CD4-positive, alpha-beta T cell (primary cell): ENCODE measurements at regions not wholly inside any gene's neighbourhood (a gene's known extent, or its start where the extent isn't known, plus 50 kb on each side); places are given as distances from the start of the nearest gene placed in this dataset.

Experiments
- ATAC-seq: fragments of 200-7000 bp; cut with Tn5 transposase; one replicate; pipeline ENCODE4 v1.10.0; 2022; ENCODE audit warnings: mild to moderate bottlenecking; ENCODE audit not compliant: poor library complexity
- CTCF ChIA-PET: fragments of 350-600 bp; sonication (Branson Sonifier 250); formaldehyde crosslinking; loops from one replicate; lab custom pipeline; 2021; ENCODE audit warnings: antibody characterized with exemption, inconsistent platforms; lab: Charles Lee
- POLR2A ChIA-PET: fragments of 350-600 bp; sonication (Branson Sonifier 250); formaldehyde crosslinking; loops from one replicate; lab custom pipeline; 2021; ENCODE audit warnings: antibody characterized with exemption, inconsistent platforms; lab: Charles Lee
- DNase-seq, 14 experiments: peaks; one replicate each; pipeline ENCODE4 v3.0.0-alpha.2; 2013 to 2020; ENCODE audit warnings: mixed read lengths in 2 of 14
- H3K27ac ChIP-seq, 2 donors: one replicate each; pipeline versions ENCODE4 v1.5.1 to v1.7.0; 2013; ENCODE audit warnings: low read length in 2 of 2, low read depth in 1 of 2, mild to moderate bottlenecking in 1 of 2
- H3K27me3 ChIP-seq, 2 experiments: 1 replicate in 1 of 2; 2 replicates in 1 of 2; pipeline versions ENCODE4 v1.6.1 to v1.7.0; 2013; ENCODE audit warnings: low read length in 2 of 2, control low read depth in 1 of 2, mild to moderate bottlenecking in 1 of 2, moderate library complexity in 1 of 2; ENCODE audit not compliant: insufficient read depth in 2 of 2, control insufficient read depth in 1 of 2
- H3K36me3 ChIP-seq: one replicate; pipeline ENCODE4 v1.6.1; 2013; ENCODE audit warnings: low read length, control low read depth; ENCODE audit not compliant: insufficient read depth
- H3K4me1 ChIP-seq: one replicate; pipeline ENCODE4 v1.6.1; 2013; ENCODE audit warnings: low read length, control low read depth; ENCODE audit not compliant: insufficient read depth
- H3K4me3 ChIP-seq: one replicate; pipeline ENCODE4 v1.5.1; 2013; ENCODE audit warnings: mild to moderate bottlenecking, low read length, moderate library complexity
- H3K9me3 ChIP-seq, 2 experiments: 1 replicate in 1 of 2; 2 replicates in 1 of 2; pipeline versions ENCODE4 v1.6.1 to v1.7.0; 2013; ENCODE audit warnings: low read length in 2 of 2, mild to moderate bottlenecking in 2 of 2, control low read depth in 1 of 2, moderate library complexity in 1 of 2; ENCODE audit not compliant: control insufficient read depth in 1 of 2, insufficient read depth in 1 of 2
- H3K27ac Mint-ChIP-seq: one replicate; pipeline ENCODE4 v1.8.0; 2020; ENCODE audit warnings: mixed read lengths
- H3K27me3 Mint-ChIP-seq: one replicate; pipeline ENCODE4 v1.8.0; 2021; ENCODE audit warnings: mixed read lengths
- H3K36me3 Mint-ChIP-seq: one replicate; pipeline ENCODE4 v1.8.0; 2021; ENCODE audit warnings: low read depth, mixed read lengths
- H3K4me1 Mint-ChIP-seq: one replicate; pipeline ENCODE4 v1.8.0; 2021; ENCODE audit warnings: low read depth, mixed read lengths
- H3K4me3 Mint-ChIP-seq: one replicate; pipeline ENCODE4 v1.8.0; 2020; ENCODE audit warnings: mild to moderate bottlenecking, mixed read lengths
- H3K9me3 Mint-ChIP-seq: one replicate; pipeline ENCODE4 v1.8.0; 2020; ENCODE audit warnings: mixed read lengths
- CTCF ChIP-seq: fragments of 200-600 bp; IDR thresholded peaks from one replicate; pipeline ENCODE4 v1.8.0; 2022; ENCODE audit warnings: antibody characterized with exemption, mild to moderate bottlenecking
- intact Hi-C, 2 experiments: fragments of 100-400 bp; cut with DNase I in 1 of 2; cut with micrococcal nuclease in 1 of 2; formaldehyde crosslinking; loops; one replicate each; pipeline versions ENCODE4 v1.15.1 to v1.9.0; 2023 to 2025; cut with DNase I, micrococcal nuclease

GRCh38 chr9:29691758-29692407 is 2118.6 kb upstream of the C9orf72 start:
- no peak for TF ChIP-seq CTCF
- POLR2A ChIA-PET = no interaction called here
- DNase-seq = no peak
- no peak overlapping the region for H3K4me3 ChIP-seq
- H3K27me3 Mint-ChIP-seq = no peaks in the 10 kb centered on the region
- H3K27ac Mint-ChIP-seq = no peak overlapping the region
- no peaks in the 10 kb centered on the region for H3K27me3 ChIP-seq
- ATAC-seq = no peak
- no peak overlapping the region for H3K27ac ChIP-seq
- H3K36me3 Mint-ChIP-seq = no peaks in the 10 kb centered on the region
- peaks cover 3 to 9% of the 10 kb centered on the region in 2 experiments for H3K9me3 ChIP-seq
- peaks cover 10% of the 10 kb centered on the region for H3K9me3 Mint-ChIP-seq
- intact Hi-C loops = no loop called here
- H3K36me3 ChIP-seq = no peaks in the 10 kb centered on the region
- H3K4me1 ChIP-seq = no peaks in the 10 kb centered on the region
- H3K4me1 Mint-ChIP-seq = no peaks in the 10 kb centered on the region
- CTCF ChIA-PET = no interaction called here
- H3K4me3 Mint-ChIP-seq = no peak overlapping the region

GRCh38 chr9:29697011-29697410 is 2123.7 kb upstream of the C9orf72 start:
- Mint-ChIP-seq H3K36me3 (no peaks in the 10 kb centered on the region), H3K4me1 (no peaks in the 10 kb centered on the region), H3K4me3 (no peak overlapping the region), H3K27me3 (no peaks in the 10 kb centered on the region), H3K9me3 (peaks cover 8% of the 10 kb centered on the region), H3K27ac (no peak overlapping the region)
- H3K27ac ChIP-seq = no peak overlapping the region
- CTCF ChIA-PET = no interaction called here
- POLR2A ChIA-PET = no interaction called here
- no peak for ATAC-seq
- intact Hi-C loops = no loop called here
- no peaks in the 10 kb centered on the region for H3K27me3 ChIP-seq
- no peak for DNase-seq
- peaks cover 3 to 9% of the 10 kb centered on the region in 2 experiments for H3K9me3 ChIP-seq
- no peaks in the 10 kb centered on the region for H3K4me1 ChIP-seq
- no peak overlapping the region for H3K4me3 ChIP-seq
- H3K36me3 ChIP-seq = no peaks in the 10 kb centered on the region
- no peak for TF ChIP-seq CTCF

- intact Hi-C loops = no loop called here
- ATAC-seq (no peak), DNase-seq (no peak)
- CTCF ChIA-PET = no interaction called here
- no peaks in the 10 kb centered on the region for H3K27me3 ChIP-seq
- H3K36me3 ChIP-seq = no peaks in the 10 kb centered on the region
- no peaks in the 10 kb centered on the region for H3K9me3 ChIP-seq
- H3K27me3 Mint-ChIP-seq = no peaks in the 10 kb centered on the region
- no peak overlapping the region for H3K27ac Mint-ChIP-seq
- H3K27ac ChIP-seq = no peak overlapping the region
- no peaks in the 10 kb centered on the region for H3K9me3 Mint-ChIP-seq
- no peaks in the 10 kb centered on the region for H3K4me1 ChIP-seq
- H3K4me3 ChIP-seq = no peak overlapping the region
- no peaks in the 10 kb centered on the region for H3K36me3 Mint-ChIP-seq
- TF ChIP-seq CTCF = no peak
- no peaks in the 10 kb centered on the region for H3K4me1 Mint-ChIP-seq
- H3K4me3 Mint-ChIP-seq = no peak overlapping the region
- POLR2A ChIA-PET = no interaction called here
Measured at GRCh38 chr9:29701559-29701958, 2128.3 kb upstream of the C9orf72 start.
